ENCODE measurements at regions not wholly inside any gene's neighbourhood (a gene's known extent, or its start where the extent isn't known, plus 50 kb on each side); places are given as distances from the start of the nearest gene placed in this dataset.

GRCh38 chr9:85112391-85112790 is 442.9 kb downstream of the NTRK2 start (continued):
- no peak for TF ChIP-seq HNF4A (conservative IDR thresholded peaks at IDR 0.05)

GRCh38 chr9:85108746-85109145 is 439.2 kb downstream of the NTRK2 start:
- Histone ChIP-seq H3K4me3 (ENCODE audit: low read depth in 1 of 3, low read length in 3 of 3) (no peak overlapping the region), H3K36me3 (ENCODE audit: control insufficient read depth in 4 of 4, insufficient read depth in 3 of 4, low read depth in 1 of 4, low read length in 3 of 4) (no peaks in the 10 kb centered on the region), H3K27ac (ENCODE audit: low read depth in 1 of 2, low read length in 2 of 2) (no peak overlapping the region), H3K27me3 (ENCODE audit: control insufficient read depth in 4 of 4, insufficient read depth in 4 of 4, low read length in 3 of 4) (peaks cover 0 to 10% (median 0%) of the 10 kb centered on the region in 4 donors), H3K4me1 (ENCODE audit: control insufficient read depth in 4 of 4, insufficient read depth in 4 of 4, low read length in 3 of 4) (no peaks in the 10 kb centered on the region), H3K9ac (ENCODE audit: low read depth in 1 of 2, low read length in 2 of 2) (no peak overlapping the region), H3K9me3 (ENCODE audit: control insufficient read depth in 4 of 4, low read length in 3 of 4) (peaks cover 0 to 3% (median 0%) of the 10 kb centered on the region in 4 donors)
- TF ChIP-seq JUND (IDR thresholded peaks at IDR 0.05) (no peak), RXRA (IDR thresholded peaks at IDR 0.05) (no peak), GABPA (IDR thresholded peaks at IDR 0.05 in 1 of 2, conservative IDR thresholded peaks at IDR 0.05 in 1 of 2) (no peak), HNF4G (IDR thresholded peaks at IDR 0.05) (no peak), HNF4A (conservative IDR thresholded peaks at IDR 0.05) (no peak), EGR1 (IDR thresholded peaks at IDR 0.05; ENCODE audit: low read depth in 2 of 2) (no peak), ATF3 (IDR thresholded peaks at IDR 0.05) (no peak), FOXA1 (IDR thresholded peaks at IDR 0.05) (no peak), FOXA2 (IDR thresholded peaks at IDR 0.05) (no peak), CTCF (IDR thresholded peaks at IDR 0.05; ENCODE audit: low read depth, low read length, missing input control) (no peak), NR2F2 (IDR thresholded peaks at IDR 0.05) (no peak), SP1 (IDR thresholded peaks at IDR 0.05) (no peak), MAX (IDR thresholded peaks at IDR 0.05) (no peak), YY1 (IDR thresholded peaks at IDR 0.05) (no peak), RAD21 (IDR thresholded peaks at IDR 0.05) (no peak), ZBTB33 (IDR thresholded peaks at IDR 0.05) (no peak), REST (IDR thresholded peaks at IDR 0.05) (no peak), TAF1 (conservative IDR thresholded peaks at IDR 0.05) (no peak)
- DNase-seq (ENCODE audit: low spot score), result no peak
